ENCODE measurements at regions not wholly inside any gene's neighbourhood (a gene's known extent, or its start where the extent isn't known, plus 50 kb on each side); places are given as distances from the start of the nearest gene placed in this dataset.

GRCh38 chr12:46508651-46509050 is 136.1 kb upstream of the SLC38A2 start:
- DNase-seq, result no peak
- H3K36me3 ChIP-seq (replicated peaks), result no peaks in the 10 kb centered on the region
- no peak for TF ChIP-seq CTCF (IDR thresholded peaks at IDR 0.05; ENCODE audit: low read depth, low read length, missing control alignments)
- no peak overlapping the region for H3K27ac ChIP-seq
- H3K27me3 ChIP-seq (replicated peaks), result no peaks in the 10 kb centered on the region
- in situ Hi-C loops (cut with HindIII; ENCODE audit: low pct_ligation_motif_present, low sequenced_read_pairs), result no loop called here
- H3K4me3 ChIP-seq (ENCODE audit: low read depth, low read length), result no peak overlapping the region

DNA sequence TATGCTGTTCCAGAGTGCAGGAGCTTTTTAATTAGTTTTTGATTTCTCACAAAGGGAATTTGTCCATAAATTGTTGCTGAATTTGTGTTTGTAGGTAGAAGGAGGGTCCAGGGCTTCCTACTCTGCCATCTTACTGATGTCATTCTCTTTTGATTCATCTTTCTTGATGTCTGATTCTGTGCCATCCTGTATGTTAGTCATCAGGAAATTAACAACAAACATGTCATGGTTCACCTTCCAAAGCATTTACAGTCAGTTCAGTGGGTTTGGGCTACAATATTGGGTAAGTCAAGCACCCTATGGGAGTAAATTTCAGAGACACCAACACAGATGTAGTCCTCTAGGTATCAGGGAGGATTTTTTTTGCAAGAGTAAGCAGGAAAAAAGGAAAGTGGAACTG is 135.2 kb upstream of the SLC38A2 start:
- in situ Hi-C loops (cut with HindIII; ENCODE audit: low pct_ligation_motif_present, low sequenced_read_pairs), result no loop called here
- DNase-seq, result no peak
- H3K27ac ChIP-seq, result no peak overlapping the region
- H3K27me3 ChIP-seq (replicated peaks), result no peaks in the 10 kb centered on the region
- H3K4me3 ChIP-seq (ENCODE audit: low read depth, low read length), result no peak overlapping the region
- TF ChIP-seq CTCF (IDR thresholded peaks at IDR 0.05; ENCODE audit: low read depth, low read length, missing control alignments), result no peak
- no peaks in the 10 kb centered on the region for H3K36me3 ChIP-seq (replicated peaks)

DNA sequence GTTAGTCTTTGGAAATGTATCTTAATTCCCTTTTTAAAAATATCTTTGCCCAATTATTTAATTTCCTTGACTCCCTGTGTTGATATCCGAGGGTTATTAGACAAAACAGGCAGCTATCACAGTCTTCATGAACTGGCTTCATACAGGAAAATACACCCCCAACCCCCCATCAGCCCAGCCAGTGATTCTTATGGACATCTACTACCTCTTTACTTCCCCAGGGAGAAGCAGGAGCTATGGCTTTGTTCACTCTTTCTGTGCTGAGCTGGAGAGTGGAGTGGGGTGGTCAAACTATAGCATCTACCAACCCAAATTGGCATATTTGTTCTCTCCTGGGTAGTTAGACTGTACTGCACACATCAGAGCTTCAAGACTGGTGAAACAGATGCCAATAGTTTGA is 134.4 kb upstream of the SLC38A2 start:
- H3K27ac ChIP-seq, result no peak overlapping the region
- in situ Hi-C loops (cut with HindIII; ENCODE audit: low pct_ligation_motif_present, low sequenced_read_pairs), result no loop called here

DNA sequence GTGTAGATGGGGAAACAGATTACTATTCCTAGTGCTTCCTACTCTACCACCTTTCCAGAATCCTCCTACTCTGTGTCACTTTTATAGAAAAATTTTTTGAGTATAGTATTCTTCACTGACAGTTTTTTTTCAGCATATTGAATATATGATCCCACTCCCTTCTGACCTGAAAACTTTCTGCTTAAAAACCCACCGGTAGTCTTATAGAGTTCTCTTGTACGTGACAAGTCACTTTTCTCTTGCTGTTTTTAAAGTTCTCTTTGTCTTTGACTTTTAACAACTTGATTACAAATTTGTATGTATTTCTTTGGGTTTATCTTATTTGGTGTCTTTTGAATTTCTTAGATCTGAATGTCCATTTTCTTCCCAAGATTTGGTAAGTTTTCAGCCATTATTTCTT is 133.6 kb upstream of the SLC38A2 start:
- TF ChIP-seq CTCF (IDR thresholded peaks at IDR 0.05; ENCODE audit: low read depth, low read length, missing control alignments), result no peak
- H3K36me3 ChIP-seq (replicated peaks), result no peaks in the 10 kb centered on the region
- in situ Hi-C loops (cut with HindIII; ENCODE audit: low pct_ligation_motif_present, low sequenced_read_pairs), result no loop called here
- no peak overlapping the region for H3K27ac ChIP-seq
- no peak for DNase-seq
- no peaks in the 10 kb centered on the region for H3K27me3 ChIP-seq (replicated peaks)
- H3K4me3 ChIP-seq (ENCODE audit: low read depth, low read length), result no peak overlapping the region

More for the DNA sequence above, 134.4 kb upstream of the SLC38A2 start:
- Histone ChIP-seq H3K27me3 (replicated peaks) (no peaks in the 10 kb centered on the region), H3K36me3 (replicated peaks) (no peaks in the 10 kb centered on the region), H3K4me3 (ENCODE audit: low read depth, low read length) (no peak overlapping the region)
- no peak for TF ChIP-seq CTCF (IDR thresholded peaks at IDR 0.05; ENCODE audit: low read depth, low read length, missing control alignments)
- DNase-seq, result no peak

GRCh38 chr12:46504494-46504893 is 131.9 kb upstream of the SLC38A2 start:
- Histone ChIP-seq H3K27me3 (replicated peaks) (no peaks in the 10 kb centered on the region), H3K4me3 (ENCODE audit: low read depth, low read length) (no peak overlapping the region), H3K27ac (no peak overlapping the region), H3K36me3 (replicated peaks) (no peaks in the 10 kb centered on the region)
- in situ Hi-C loops (cut with HindIII; ENCODE audit: low pct_ligation_motif_present, low sequenced_read_pairs), result no loop called here
- TF ChIP-seq CTCF (IDR thresholded peaks at IDR 0.05; ENCODE audit: low read depth, low read length, missing control alignments), result no peak
- no peak for DNase-seq

DNA sequence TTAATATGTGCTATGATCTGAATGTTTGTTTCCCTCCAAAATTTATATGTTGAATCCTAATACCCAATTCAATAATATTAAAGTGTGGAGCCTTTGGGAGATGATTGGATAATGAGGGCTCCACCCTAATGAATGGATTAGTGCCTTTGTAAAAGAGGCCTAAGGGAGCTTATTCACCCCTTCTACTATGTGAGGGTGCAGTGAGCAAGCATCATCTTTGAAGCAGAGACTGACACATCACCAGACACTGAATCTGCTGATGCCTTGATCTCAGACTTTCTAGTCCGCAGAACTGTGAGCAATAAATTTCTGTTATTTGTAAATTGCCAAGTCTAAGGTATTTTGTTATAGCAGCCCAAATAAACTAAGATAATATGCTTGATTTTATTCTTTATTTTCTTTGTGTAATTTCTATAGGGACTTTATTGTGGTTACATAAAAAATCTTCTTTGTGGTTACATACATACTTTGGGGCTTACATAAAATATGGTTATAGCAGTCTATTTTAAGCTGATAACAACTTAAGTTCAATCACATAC is 131.1 kb upstream of the SLC38A2 start:
- no peak overlapping the region for H3K4me3 ChIP-seq (ENCODE audit: low read depth, low read length)
- no peaks in the 10 kb centered on the region for H3K27me3 ChIP-seq (replicated peaks)
- no peak overlapping the region for H3K27ac ChIP-seq
- in situ Hi-C loops (cut with HindIII; ENCODE audit: low pct_ligation_motif_present, low sequenced_read_pairs), result no loop called here
- DNase-seq, result no peak
- no peaks in the 10 kb centered on the region for H3K36me3 ChIP-seq (replicated peaks)
- TF ChIP-seq CTCF (IDR thresholded peaks at IDR 0.05; ENCODE audit: low read depth, low read length, missing control alignments), result no peak

Measured in brain microvascular endothelial cell (primary cell).